COLO668 (cell line): ENCODE measurements at regions not wholly inside any gene's neighbourhood (a gene's known extent, or its start where the extent isn't known, plus 50 kb on each side); places are given as distances from the start of the nearest gene placed in this dataset.

Source experiments
- DNase-seq: peaks from one replicate; lab custom pipeline; 2025; ENCODE audit not compliant: unreplicated experiment; lab: John Stamatoyannopoulos, UW

DNA sequence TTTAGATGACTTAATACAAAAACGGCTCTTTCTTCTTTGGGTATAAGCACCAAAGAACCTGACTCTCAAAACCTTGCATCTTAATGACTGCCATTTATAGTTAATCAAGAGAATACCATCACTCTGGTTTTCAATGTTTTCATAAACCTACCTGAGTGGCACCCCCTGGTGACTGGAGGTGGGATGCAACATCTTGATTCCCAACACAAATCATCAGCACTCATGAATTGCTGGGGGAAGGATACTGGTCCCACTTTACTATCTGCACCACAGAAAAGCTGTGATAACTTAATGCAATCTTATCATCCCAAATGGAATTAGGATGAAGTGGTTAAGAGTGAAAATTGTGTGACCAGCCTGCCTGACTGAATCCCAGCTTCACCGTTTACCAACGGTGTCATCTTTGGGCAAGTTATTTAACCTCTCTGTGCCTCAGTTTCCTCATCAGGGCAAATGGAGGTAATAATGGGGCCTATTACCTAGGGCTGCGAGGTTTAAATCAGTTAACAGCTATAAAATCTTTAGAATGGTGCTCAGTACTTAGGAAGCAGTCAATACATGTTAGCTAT, 366.4 kb downstream of the KLF12 start:
- DNase-seq = peak; percentile 33

DNA sequence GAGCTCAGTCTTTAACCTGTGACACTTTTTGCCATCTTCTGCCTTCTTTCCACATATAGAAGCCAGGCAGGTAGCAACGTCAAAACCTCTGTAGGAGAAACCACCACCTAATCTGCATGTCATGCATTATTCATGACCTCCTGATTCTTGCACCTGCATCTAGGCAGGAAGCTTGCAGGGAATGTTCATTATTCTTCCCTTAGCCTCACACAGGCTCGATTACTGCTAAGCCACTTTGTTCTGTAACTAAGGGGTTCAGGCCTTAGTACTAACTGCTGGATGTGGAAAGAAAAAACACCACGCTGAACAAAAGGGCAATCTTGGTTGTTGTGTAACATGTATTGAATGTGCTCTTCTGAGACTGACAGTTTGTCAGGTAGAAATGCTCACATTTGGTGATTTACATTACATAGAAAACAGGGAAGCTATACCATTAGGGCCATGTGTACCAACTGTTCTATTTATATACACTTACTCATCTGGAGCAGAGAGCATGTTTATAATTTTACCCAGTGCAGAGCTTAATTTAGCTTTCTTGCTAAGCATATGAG, 366.9 kb downstream of the KLF12 start:
- peak; percentile 56 for DNase-seq

DNA sequence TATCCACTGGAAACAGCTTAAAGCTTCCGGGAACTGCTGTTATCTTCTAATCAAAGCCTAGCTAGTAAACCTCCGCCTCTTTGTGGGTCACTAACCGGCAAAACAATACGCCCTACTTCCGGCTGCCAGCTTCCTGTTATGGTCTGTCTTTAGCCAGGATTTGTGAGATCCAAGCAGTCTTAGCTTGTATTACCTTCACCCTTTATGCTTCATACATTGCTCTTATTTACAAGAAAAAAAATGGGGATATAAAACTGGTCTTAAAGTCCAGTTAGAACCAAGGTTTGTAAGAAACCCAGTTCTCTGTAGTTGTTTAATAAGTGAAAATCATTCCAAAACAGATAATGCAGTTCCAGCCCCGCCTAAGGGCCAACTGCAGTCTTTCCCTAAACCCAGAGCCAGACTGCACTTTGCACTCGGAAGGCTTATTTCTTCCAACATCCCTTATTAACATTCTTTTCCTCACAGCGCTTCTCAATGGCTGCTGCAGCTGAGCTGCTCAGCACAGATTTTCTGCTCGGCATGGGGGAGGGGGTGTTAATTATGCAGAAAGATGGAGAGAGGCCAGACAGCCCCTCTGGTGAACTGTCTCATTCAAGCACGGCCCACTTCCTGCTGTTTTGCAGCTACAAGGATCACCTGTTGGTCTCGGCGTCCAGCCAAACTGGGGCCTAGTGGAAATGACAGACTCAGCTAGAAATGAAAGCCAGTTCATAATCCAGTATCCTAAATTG, 368.4 kb downstream of the KLF12 start:
- DNase-seq = peak; percentile 85

GRCh38 chr13:73759434-73759833, 374.8 kb downstream of the KLF12 start:
- no peak for DNase-seq

- no peak for DNase-seq
Measured at GRCh38 chr13:73757481-73758233, 376.5 kb downstream of the KLF12 start.

DNA sequence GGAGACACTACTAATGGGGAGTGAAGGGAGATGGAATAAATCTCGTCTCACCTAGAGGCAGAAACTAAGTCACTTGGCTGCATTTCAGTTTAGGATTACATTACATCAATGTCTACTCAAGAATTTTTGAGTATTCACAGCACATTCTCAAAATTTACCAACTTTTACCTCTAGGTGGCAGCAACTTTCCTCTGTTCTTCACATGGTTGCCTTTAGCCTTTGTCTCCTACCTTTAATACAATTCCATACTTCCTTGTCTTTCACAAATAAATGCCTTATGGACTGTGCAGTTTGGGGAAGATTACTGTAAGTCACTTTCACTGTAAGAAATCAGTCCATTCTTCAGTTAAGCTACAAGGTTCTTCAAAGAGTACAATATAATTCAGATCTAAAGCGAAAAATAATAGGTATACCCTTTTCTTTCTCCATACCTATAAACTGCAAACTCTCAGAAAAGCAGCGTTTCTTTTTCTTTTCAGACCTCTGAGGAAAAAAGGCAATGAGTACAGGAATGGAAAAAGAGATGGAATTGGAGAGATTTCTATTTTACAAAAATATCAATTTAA, 379.4 kb downstream of the KLF12 start:
- DNase-seq = peak; percentile 57

DNA sequence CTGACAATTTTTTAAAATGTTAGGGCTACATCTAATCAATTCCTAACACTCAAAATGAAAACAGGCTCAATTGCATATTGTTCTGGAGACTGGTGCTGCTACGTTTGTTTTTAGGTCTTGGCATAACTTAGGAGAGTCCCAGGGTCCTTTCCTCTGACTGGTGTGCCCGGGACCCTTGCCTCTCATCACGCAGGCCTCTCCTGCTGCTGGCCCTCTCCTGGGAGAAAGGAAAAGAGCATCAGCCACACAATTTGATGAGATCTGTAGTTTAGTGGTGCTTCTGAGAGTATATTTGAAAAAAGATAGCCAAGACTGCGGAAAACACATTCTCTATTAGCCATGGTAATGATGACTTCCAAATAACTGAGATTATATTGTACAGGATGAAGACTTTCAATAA, 380.0 kb downstream of the KLF12 start:
- DNase-seq = no peak

GRCh38 chr13:73751290-73751689, 382.9 kb downstream of the KLF12 start:
- no peak for DNase-seq

GRCh38 chr13:73748404-73748803, 385.8 kb downstream of the KLF12 start:
- no peak for DNase-seq

DNA sequence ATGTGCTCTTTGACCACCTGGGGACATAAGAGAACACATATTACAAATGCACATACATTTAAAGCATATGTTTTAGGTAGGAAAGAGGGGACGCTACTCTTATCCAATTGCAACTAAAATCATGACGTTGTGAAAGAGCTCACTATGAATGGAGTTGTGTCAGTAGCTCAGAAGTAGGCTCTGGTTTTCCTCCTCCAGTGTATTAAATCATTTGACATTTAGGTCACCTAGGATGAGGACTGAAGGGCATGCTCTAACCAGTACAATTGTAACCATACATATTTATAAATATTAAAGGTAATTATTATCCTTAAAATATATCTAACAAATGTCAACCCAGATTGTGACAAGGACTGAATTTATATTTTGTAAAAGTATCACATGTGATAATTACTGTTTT, 389.0 kb downstream of the KLF12 start:
- DNase-seq = no peak

- no peak for DNase-seq
Measured at GRCh38 chr13:73742982-73743381, 391.2 kb downstream of the KLF12 start.

GRCh38 chr13:73741742-73742141, 392.5 kb downstream of the KLF12 start:
- DNase-seq = no peak

DNA sequence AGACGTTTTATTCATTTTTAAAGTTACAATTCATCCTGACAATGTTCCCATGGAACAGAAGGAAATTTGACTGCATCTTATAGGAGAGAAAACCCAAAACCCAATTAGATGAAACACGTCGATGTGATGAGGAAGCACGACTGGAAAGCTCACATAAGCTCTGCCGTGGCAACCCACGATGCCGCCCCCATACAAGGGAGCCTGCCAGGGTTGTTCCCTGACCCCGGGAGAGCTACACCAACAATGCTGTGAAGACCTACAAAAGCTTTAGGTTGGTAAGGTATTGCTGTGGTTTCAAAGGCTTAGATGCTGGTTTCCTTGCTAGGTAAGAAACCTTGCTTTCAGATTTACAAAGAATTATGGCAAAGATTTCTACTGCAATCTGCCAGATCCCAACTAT, 393.1 kb downstream of the KLF12 start:
- DNase-seq = no peak

- no peak for DNase-seq
Measured at GRCh38 chr13:73740666-73741065, 393.5 kb downstream of the KLF12 start.

DNA sequence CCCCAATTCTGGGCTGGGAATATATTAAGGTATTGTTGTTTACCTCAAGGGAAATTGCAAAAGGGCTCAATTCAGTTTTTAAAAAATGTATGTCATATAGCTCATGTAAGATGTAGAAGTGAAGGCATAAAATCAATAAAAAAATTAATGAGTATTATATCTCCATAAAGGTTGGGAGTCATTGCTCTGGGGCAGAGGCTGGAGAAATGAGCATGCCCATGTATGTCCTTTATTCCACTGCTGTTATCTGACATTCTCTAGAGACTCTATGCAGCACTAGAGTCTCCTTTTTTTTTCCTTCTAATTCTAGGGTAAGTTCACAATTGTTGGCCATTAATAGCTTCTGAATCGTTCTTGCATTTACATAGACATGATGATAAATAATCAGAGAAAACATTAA, 394.8 kb downstream of the KLF12 start:
- DNase-seq = no peak

DNA sequence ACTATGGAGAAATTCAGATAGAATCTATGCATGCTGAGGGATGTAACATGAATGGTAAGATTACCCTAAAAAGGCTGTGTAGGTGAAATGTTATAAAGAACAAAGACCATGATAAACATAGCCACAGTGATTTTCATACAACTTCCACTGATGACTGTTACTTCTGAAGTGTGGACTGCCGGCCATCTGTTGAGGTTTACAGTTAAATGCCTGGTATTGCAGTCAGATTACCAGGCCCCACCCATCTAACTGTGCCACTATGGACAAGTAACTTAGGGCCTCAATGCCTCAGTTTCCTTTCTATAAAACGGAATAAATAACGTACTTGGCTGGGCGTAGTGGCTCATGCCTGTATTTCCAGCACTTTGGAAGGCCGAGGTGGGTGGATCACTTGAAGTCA, 395.6 kb downstream of the KLF12 start:
- no peak for DNase-seq

- no peak for DNase-seq
Measured at GRCh38 chr13:73737214-73737613, 397.0 kb downstream of the KLF12 start.

DNA sequence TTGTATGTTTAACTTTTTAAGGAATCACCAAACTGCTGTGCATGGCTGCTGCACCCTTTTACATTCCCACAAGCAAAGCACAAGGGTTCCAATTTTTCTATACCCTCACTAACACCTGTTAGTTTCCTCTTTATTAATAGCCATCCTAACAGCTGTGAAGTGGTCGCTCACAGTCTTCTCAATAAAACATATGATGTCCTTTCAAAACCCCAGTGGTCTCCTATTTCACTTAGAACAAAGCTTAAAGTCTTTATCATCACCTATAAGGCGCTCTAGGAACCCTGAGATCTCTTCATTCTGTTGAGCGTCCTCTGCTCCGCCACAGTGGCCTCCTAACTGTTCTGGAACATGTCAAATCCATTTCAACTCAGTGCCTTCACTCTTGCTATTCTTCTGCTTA, 400.5 kb downstream of the KLF12 start:
- DNase-seq = no peak

DNA sequence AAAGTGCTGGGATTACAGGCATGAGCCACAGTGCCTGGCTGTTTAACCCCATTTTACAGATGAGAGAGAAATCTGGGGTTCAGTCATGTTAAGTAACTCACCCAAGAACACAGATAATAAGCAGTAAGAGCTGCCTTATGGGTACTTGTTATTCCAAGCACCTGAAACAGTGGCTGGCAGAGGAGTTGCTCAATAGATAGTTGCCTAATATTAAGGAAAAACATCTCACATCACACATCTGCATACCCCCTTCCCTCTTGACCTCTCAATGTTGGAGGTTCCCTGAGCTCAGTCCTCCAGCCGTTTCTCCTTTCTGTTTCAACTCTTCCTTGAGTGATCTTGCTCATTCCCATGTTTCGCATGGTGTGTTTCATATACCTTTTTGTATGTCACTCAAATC, 401.9 kb downstream of the KLF12 start:
- DNase-seq = no peak

- no peak for DNase-seq
Measured at GRCh38 chr13:73731564-73731963, 402.6 kb downstream of the KLF12 start.

DNA sequence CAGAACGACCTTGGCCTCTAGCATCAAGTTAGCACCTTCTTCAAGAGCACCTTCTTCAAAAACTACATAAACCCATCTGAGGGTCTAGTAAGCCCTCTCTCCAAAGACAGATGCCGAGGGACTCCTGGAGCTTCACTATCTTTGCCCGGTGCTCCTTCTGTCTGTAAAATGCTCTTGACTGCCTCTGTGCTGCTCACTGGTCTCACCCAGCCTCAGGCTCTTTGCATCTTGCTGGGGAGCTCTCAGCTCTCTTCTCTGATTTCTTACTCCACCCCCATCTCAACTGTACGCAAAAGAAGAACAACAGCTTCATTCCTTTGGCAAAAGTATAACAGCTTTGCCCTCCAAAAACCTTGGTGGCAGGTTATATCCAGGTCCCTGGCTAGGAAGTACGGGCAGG, 404.2 kb downstream of the KLF12 start:
- no peak for DNase-seq

DNA sequence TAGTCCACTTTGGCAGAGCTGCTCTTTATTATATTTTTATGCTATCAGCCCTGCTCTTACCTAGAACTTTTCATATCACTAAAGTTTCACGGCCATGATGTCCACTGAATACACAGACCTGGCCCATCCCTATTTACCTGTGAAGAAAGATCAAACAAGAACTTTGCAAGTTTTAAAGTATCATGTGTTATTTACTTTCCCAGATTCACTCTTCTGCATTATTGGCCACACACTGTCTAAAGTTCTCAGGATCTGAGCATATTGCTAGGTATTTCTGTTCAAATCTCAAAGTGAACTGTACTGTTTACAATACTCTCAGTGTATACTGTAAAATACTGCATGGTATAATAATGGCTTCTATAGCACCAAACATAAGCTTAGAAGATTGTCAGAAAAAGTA, 405.2 kb downstream of the KLF12 start:
- DNase-seq = no peak
